Endothelial cell of umbilical vein (primary cell): ENCODE measurements at regions not wholly inside any gene's neighbourhood (a gene's known extent, or its start where the extent isn't known, plus 50 kb on each side); places are given as distances from the start of the nearest gene placed in this dataset.

Source experiments
- BruUV-seq: library from RNA; stranded (reverse); fragments of 400-500 nt; replicated peaks from 2 replicates; lab custom pipeline; 2021; lab: Mats Ljungman, UMichigan
- CTCF ChIA-PET: fragments of 300-600, 350-600 bp; sonication (Branson Sonifier 250); formaldehyde crosslinking; loops from one replicate; lab custom pipeline; 2021; ENCODE audit warnings: antibody characterized with exemption, inconsistent platforms; lab: Charles Lee
- POLR2A ChIA-PET: fragments of 300-600, 350-600 bp; sonication (Branson Sonifier 250); formaldehyde crosslinking; loops from one replicate; lab custom pipeline; 2021; ENCODE audit warnings: antibody characterized with exemption, inconsistent platforms; lab: Charles Lee
- DNase-seq: peaks from one replicate; pipeline ENCODE4 v3.0.0-alpha.2; 2011; ENCODE audit warnings: low read depth, low spot score
- FAIRE-seq: peaks from 2 replicates; lab custom pipeline; 2011; peaks lifted over from hg19 to GRCh38; lab: Jason Lieb, UNC
- H2AFZ ChIP-seq: 2 replicates; pipeline ENCODE4 v1.6.0; 2012; ENCODE audit warnings: low read depth, low read length, control low read depth, inconsistent platforms
- H3K27ac ChIP-seq: 2 replicates; pipeline ENCODE4 v1.5.1; 2011; ENCODE audit warnings: low read depth, mild to moderate bottlenecking, control low read depth, low read length, moderate library complexity; ENCODE audit not compliant: insufficient read depth
- H3K27me3 ChIP-seq, 2 experiments: 2 replicates each; pipeline versions ENCODE4 v1.6.0 to v1.6.1; 2011; ENCODE audit warnings: low read length in 2 of 2, mixed read lengths in 1 of 2; ENCODE audit not compliant: control insufficient read depth in 2 of 2, insufficient read depth in 2 of 2
- H3K36me3 ChIP-seq, 2 experiments: 2 replicates in 1 of 2; 3 replicates in 1 of 2; pipeline ENCODE4 v1.5.1; 2011; ENCODE audit warnings: low read length in 2 of 2, mild to moderate bottlenecking in 1 of 2, moderate library complexity in 1 of 2; ENCODE audit not compliant: control insufficient read depth in 2 of 2, insufficient read depth in 2 of 2; ENCODE audit errors: extremely low read depth in 1 of 2
- H3K4me1 ChIP-seq: 3 replicates; pipeline ENCODE4 v1.5.1; 2011; ENCODE audit warnings: mild to moderate bottlenecking, low read length; ENCODE audit not compliant: control insufficient read depth, insufficient read depth; ENCODE audit errors: extremely low read depth
- H3K4me2 ChIP-seq: 2 replicates; pipeline ENCODE4 v1.6.1; 2011; ENCODE audit warnings: low read length, control low read depth, mixed read lengths; ENCODE audit not compliant: insufficient read depth
- H3K4me3 ChIP-seq, 3 experiments: fragments of 200-600 bp in 1 of 3; sonication (generic), shearing (Covaris generic) in 1 of 3; replicated peaks in 1 of 3; 2 replicates each; pipeline ENCODE4 v1.5.1; 2011 to 2016; ENCODE audit warnings: control low read depth in 3 of 3, low read length in 3 of 3, mild to moderate bottlenecking in 2 of 3, inconsistent platforms in 1 of 3, low read depth in 1 of 3, moderate library complexity in 1 of 3; ENCODE audit not compliant: insufficient read depth in 1 of 3
- H3K79me2 ChIP-seq: 2 replicates; pipeline ENCODE4 v1.6.0; 2012; ENCODE audit warnings: low read length, inconsistent platforms; ENCODE audit not compliant: control insufficient read depth, insufficient read depth
- H3K9ac ChIP-seq: replicated peaks from 2 replicates; pipeline ENCODE3; 2011; ENCODE audit warnings: low read length, control low read depth; ENCODE audit not compliant: insufficient read depth; ENCODE audit errors: extremely low read depth
- H3K9me1 ChIP-seq: replicated peaks from 3 replicates; pipeline ENCODE4 v1.6.0; 2011; ENCODE audit warnings: mild to moderate bottlenecking, low read length; ENCODE audit not compliant: control insufficient read depth, insufficient read depth; ENCODE audit errors: extremely low read depth
- H3K9me3 ChIP-seq: replicated peaks from 2 replicates; pipeline ENCODE4 v1.5.1; 2012; ENCODE audit warnings: low read length, inconsistent platforms; ENCODE audit not compliant: control insufficient read depth, insufficient read depth
- H4K20me1 ChIP-seq: replicated peaks from 2 replicates; pipeline ENCODE3; 2011; ENCODE audit warnings: mild to moderate bottlenecking, low read length; ENCODE audit not compliant: control insufficient read depth, insufficient read depth; ENCODE audit errors: extremely low read depth
- EZH2 ChIP-seq: IDR thresholded peaks from 2 replicates; pipeline ENCODE4 v1.6.1; 2012; ENCODE audit warnings: borderline replicate concordance, low read depth, mild to moderate bottlenecking, moderate library complexity, low read length, inconsistent platforms; ENCODE audit not compliant: severe bottlenecking
- FOS ChIP-seq: IDR thresholded peaks from 2 replicates; pipeline ENCODE4 v1.6.1; 2011; ENCODE audit warnings: mild to moderate bottlenecking, low read length, moderate library complexity, borderline replicate concordance; ENCODE audit not compliant: insufficient read depth
- GATA2 ChIP-seq: IDR thresholded peaks from 2 replicates; pipeline ENCODE4 v1.7.0; 2011; ENCODE audit warnings: low read depth, mild to moderate bottlenecking, moderate library complexity, mixed read lengths, low read length; ENCODE audit not compliant: insufficient read length, insufficient read depth
- JUN ChIP-seq: IDR thresholded peaks from 2 replicates; pipeline ENCODE4 v1.6.1; 2011; ENCODE audit warnings: borderline replicate concordance, low read depth; ENCODE audit not compliant: insufficient read length, insufficient read depth
- MYC ChIP-seq: IDR thresholded peaks from one replicate; pipeline ENCODE4 v1.6.1; 2011; ENCODE audit warnings: mild to moderate bottlenecking, low read depth, low read length
- POLR2A ChIP-seq: IDR thresholded peaks from 2 replicates; pipeline ENCODE4 v1.6.1; 2012; ENCODE audit warnings: low read depth, mild to moderate bottlenecking, control low read depth, low read length
- POLR2AphosphoS5 ChIP-seq: IDR thresholded peaks from 2 replicates; pipeline ENCODE4 v1.6.1; 2012; ENCODE audit warnings: low read depth, mild to moderate bottlenecking, control low read depth, low read length, moderate library complexity; ENCODE audit not compliant: insufficient read depth
- dilution Hi-C: fragments of 300-500 bp; cut with MboI; formaldehyde crosslinking; loops from one replicate; pipeline ENCODE4 v1.15.0; 2019; ENCODE audit warnings: low sequenced_read_pairs; ENCODE audit not compliant: extremely low pct_ligation_motif_present
- intact Hi-C: fragments of 100-400 bp; cut with micrococcal nuclease; formaldehyde crosslinking; loops from one replicate; pipeline ENCODE4 v1.10.0; 2022
- TF ChIP-seq, protein P1 (sequence below): IDR thresholded peaks from 2 replicates; pipeline ENCODE4 v1.6.1; 2011; ENCODE audit not compliant: insufficient read depth, insufficient read length
- TF ChIP-seq, protein P2 (sequence below), 2 donors: IDR thresholded peaks; 1 replicate in 1 of 2; 2 replicates in 1 of 2; pipeline ENCODE4 v1.5.1; 2011; ENCODE audit warnings: low read length in 2 of 2, mild to moderate bottlenecking in 2 of 2, moderate library complexity in 2 of 2, control low read depth in 1 of 2, inconsistent platforms in 1 of 2, low read depth in 1 of 2; ENCODE audit not compliant: insufficient read depth in 1 of 2; ENCODE audit errors: extremely low read depth in 1 of 2

DNA sequence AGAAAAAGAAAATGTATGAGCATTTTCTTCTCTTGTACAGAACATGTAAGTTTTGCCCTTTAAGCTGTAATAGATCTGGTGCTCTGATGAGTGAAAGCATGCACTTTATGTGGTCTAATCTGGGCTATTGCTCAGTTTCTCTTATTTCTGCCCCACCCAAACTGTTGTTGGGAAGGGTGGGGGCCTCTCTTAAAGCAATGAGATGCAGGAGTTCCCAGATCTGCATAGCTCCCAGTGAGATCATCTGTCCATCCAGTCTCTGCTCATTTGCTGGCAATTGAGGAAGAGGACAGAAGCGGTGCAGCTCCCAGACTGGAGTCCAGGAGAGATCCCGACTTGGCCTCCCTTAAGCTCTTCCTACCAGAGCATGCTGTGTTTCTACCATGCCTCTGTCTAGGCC is 114.9 kb upstream of the SORCS3 start:
- FAIRE-seq (no peak), DNase-seq (no peak)
- no peaks in the 10 kb centered on the region for H3K79me2 ChIP-seq
- no peak overlapping the region for H3K4me3 ChIP-seq
- no peak overlapping the region for H2AFZ ChIP-seq
- no peaks in the 10 kb centered on the region for H3K36me3 ChIP-seq
- intact Hi-C loops (no loop called here), dilution Hi-C loops (no loop called here)
- H3K27ac ChIP-seq = no peak overlapping the region
- CTCF ChIA-PET = no interaction called here
- no peaks in the 10 kb centered on the region for H3K27me3 ChIP-seq
- no peak overlapping the region for H3K9ac ChIP-seq
- no peaks in the 10 kb centered on the region for H3K9me3 ChIP-seq
- BruUV-seq = no TSS peak
- TF ChIP-seq EZH2 (no peak), JUN (no peak), POLR2AphosphoS5 (no peak), POLR2A (no peak), FOS (no peak)
- TF ChIP-seq, protein P1, sequence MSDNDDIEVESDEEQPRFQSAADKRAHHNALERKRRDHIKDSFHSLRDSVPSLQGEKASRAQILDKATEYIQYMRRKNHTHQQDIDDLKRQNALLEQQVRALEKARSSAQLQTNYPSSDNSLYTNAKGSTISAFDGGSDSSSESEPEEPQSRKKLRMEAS = no peak
- TF ChIP-seq, protein P2, sequence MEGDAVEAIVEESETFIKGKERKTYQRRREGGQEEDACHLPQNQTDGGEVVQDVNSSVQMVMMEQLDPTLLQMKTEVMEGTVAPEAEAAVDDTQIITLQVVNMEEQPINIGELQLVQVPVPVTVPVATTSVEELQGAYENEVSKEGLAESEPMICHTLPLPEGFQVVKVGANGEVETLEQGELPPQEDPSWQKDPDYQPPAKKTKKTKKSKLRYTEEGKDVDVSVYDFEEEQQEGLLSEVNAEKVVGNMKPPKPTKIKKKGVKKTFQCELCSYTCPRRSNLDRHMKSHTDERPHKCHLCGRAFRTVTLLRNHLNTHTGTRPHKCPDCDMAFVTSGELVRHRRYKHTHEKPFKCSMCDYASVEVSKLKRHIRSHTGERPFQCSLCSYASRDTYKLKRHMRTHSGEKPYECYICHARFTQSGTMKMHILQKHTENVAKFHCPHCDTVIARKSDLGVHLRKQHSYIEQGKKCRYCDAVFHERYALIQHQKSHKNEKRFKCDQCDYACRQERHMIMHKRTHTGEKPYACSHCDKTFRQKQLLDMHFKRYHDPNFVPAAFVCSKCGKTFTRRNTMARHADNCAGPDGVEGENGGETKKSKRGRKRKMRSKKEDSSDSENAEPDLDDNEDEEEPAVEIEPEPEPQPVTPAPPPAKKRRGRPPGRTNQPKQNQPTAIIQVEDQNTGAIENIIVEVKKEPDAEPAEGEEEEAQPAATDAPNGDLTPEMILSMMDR (IDR thresholded peaks at IDR 0.05; ENCODE audit: extremely low read depth in 1 of 2, insufficient read depth in 1 of 2, low read depth in 1 of 2, low read length in 2 of 2) = no peak
- H4K20me1 ChIP-seq = no peaks in the 10 kb centered on the region
- POLR2A ChIA-PET = no interaction called here
- H3K9me1 ChIP-seq = no peaks in the 10 kb centered on the region
- H3K4me2 ChIP-seq = no peak overlapping the region
- no peaks in the 10 kb centered on the region for H3K4me1 ChIP-seq

DNA sequence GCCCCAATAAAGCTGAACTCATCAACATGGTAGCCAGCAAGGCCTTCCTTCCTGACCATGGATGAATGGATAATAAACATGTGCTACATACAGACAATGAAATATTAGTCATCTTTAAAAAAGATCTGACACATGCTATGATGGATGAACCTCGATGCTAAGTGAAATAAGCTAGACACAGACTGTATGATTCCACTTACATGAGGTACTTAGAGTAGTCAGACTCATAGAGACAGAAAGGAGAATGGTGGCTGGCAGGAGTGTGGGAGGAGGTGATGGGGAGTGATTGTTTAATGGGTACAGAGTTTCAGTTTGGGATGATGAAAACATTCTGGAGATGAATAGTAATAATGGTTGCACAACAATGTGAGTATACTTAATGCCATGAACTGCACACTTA is 114.1 kb upstream of the SORCS3 start:
- Histone ChIP-seq H3K27ac (no peak overlapping the region), H2AFZ (no peak overlapping the region), H3K79me2 (no peaks in the 10 kb centered on the region), H3K4me3 (no peak overlapping the region), H3K4me2 (no peak overlapping the region), H3K9me1 (no peaks in the 10 kb centered on the region), H3K27me3 (no peaks in the 10 kb centered on the region), H3K36me3 (no peaks in the 10 kb centered on the region), H3K9ac (no peak overlapping the region), H4K20me1 (no peaks in the 10 kb centered on the region), H3K9me3 (no peaks in the 10 kb centered on the region), H3K4me1 (no peaks in the 10 kb centered on the region)
- intact Hi-C loops (no loop called here), dilution Hi-C loops (no loop called here)
- no TSS peak for BruUV-seq
- FAIRE-seq (no peak), DNase-seq (no peak)
- no peak for TF ChIP-seq MYC
- TF ChIP-seq, protein P2 (IDR thresholded peaks at IDR 0.05; ENCODE audit: extremely low read depth in 1 of 2, insufficient read depth in 1 of 2, low read depth in 1 of 2, low read length in 2 of 2) = no peak
- TF ChIP-seq EZH2 = no peak
- no peak for TF ChIP-seq POLR2A
- no peak for TF ChIP-seq JUN
- TF ChIP-seq GATA2 = no peak
- no peak for TF ChIP-seq POLR2AphosphoS5
- ChIA-PET CTCF (no interaction called here), POLR2A (no interaction called here)
